HG03469 (cell line): ENCODE measurements at regions not wholly inside any gene's neighbourhood (a gene's known extent, or its start where the extent isn't known, plus 50 kb on each side); places are given as distances from the start of the nearest gene placed in this dataset.

Experiments
- ATAC-seq: cut with Tn5 transposase; IDR thresholded peaks from one replicate; pipeline ENCODE4 v1.9.1; 2021; ENCODE audit warnings: mild to moderate bottlenecking, moderate library complexity, moderate number of reproducible peaks; ENCODE audit not compliant: unreplicated experiment

DNA sequence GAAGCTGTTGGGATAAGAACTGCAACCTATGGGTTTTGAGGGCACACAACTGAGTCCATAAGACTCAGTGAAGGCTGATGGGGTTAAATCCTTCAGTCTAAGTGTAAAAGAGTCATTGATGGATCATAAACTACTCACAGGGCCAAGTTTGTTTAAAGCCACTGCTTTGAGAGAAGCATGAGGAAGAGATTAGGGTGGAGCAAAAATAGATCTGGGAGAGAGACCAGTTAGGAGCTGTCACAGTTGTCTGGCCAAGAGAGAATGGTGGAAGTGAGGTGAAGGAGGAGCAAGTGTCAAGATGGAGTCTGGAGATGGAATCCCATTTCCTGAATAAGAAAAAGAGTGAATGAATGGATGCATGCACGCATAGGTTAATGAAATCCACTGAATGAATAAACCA lies 379.1 kb upstream of the CDH11 start:
- ATAC-seq, result no peak

DNA sequence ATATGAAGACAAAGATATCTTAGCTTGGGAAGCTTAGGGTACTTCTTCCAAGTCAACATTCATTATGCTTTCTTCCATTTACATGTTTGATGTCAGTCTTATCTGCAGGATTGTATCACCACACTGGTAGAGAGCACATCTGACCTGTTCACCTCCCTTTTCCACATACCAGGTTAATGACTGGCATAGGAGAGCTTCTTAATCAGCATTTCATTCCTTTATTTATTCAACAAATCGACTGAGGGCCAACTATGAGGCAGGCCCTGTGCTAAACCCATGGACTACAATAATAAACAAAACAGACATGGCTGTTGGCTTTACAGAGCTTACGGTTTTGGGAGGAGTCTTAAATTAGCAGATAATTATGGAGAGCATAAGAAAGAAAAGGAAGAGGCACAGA lies 378.1 kb upstream of the CDH11 start:
- no peak for ATAC-seq

DNA sequence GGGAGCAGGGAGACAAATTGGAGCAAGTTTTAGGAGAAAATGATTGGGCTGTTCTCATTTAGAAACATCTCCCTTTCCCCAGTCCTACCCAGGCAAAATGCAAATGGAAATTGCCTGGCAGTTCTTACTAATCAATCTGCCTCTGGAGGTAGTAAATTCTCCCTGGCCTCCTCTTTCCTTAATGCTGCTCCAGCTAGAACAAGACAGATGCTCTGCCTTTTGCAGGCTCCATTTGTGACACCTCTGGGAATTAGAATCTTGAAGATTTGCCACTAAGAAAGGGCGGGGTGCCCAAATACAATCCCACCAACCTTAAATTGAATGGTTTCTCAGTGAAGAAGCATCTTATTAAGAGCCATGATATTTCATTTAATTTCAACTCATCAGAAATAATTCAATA lies 377.7 kb upstream of the CDH11 start:
- no peak for ATAC-seq

GRCh38 chr16:65497571-65497970 lies 375.7 kb upstream of the CDH11 start:
- no peak for ATAC-seq

DNA sequence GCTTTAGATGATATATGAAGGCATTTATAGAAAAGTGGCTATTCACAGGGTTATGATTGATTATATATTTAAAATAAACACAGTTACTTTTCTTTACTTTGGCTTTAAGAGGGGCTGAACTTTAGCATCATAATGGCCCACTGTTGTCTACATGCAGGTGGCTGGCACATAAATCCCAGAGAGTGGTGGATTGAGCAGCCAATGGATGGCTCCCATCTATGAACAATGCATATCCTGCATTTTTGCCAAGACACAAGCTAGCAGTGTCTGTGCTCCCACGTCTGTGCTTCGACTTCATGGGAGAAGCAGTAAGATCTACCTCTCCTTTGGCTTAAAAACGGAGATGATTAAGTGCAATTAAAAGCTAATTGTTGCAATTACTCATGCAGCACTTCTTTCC lies 373.2 kb upstream of the CDH11 start:
- no peak for ATAC-seq

DNA sequence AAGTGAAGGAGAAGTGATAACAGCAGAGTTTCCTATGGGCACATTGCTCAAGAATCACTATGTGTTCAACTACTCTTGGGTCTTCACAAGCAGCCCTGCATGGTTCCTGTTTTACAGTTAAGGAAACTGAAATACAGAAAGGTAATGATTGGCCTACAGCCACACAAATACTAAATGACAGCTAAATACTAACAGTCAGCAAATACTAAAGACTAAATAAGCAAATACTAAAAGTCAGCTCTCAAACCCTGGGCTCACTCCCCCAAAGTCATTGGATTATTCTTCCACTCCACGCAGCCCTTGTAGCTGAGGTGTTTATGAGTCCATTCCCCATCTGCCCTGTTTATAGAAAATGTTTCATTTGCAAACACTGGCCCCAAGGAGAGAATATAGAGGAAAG lies 372.7 kb upstream of the CDH11 start:
- ATAC-seq, result no peak

DNA sequence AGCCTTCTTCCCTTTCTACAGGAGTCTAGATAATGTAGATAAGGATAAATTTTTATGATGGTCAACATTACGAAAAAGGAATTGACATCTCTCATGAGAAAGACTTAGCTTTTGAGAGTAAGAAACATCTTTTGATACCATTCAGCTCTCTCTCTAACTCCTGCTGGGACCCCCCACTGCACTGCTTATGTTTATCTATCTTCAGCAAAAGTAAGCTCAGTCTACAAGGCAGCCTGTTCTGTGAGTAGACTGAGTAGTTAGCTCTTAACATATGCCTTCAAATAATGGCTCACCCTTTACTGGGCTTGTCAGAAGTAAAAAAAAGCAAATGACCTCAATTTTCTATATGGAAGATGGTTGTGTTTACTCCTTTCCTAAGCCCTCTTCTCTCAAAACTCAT lies 372.2 kb upstream of the CDH11 start:
- no peak for ATAC-seq

GRCh38 chr16:65490286-65490685 lies 368.4 kb upstream of the CDH11 start:
- no peak for ATAC-seq

DNA sequence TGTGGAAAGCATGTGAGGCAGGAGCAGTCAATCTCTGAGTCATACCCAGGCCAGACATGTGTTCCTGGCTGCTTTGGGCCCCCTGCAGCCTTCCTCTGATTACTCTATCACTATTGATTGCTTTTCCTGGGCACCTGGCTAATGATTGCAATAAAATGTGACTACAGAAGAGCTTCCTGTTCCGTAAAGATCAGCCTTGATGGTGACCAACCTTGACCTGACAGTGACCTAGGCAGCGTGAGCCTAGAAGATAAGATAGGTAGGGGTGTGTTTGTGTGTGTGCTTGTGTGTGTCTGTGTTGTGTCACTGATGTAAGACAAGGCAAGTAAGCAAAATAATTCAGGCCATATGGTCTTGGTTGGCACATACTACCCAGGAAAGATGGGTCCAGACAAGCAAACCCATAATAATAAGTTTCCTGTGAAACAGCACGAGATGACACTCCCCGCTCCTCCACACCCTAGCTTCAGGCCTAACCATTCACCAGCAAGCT lies 367.7 kb upstream of the CDH11 start:
- no peak for ATAC-seq

- no peak for ATAC-seq
Observed at GRCh38 chr16:65487231-65487630, 365.4 kb upstream of the CDH11 start.

DNA sequence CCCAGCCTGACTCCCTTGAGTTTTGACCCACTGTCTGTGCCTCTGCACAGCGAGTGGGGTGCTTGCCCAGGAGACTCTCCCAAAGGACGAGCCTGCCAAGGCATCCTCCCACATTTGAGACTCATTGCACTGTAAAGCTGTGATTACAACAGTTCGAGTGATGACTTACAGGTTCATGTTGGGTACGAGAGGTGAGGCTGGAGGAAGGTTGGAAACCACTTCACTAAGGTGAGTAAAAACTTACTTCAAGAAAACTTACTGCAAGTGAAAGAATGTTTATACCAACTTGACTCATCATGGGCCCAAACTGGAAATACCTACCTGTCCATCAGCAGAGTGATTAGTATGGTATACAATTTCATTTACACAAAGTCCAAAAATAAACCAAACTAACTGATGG lies 360.1 kb upstream of the CDH11 start:
- ATAC-seq, result no peak

- no peak for ATAC-seq
Observed at GRCh38 chr16:65480281-65481091, 358.6 kb upstream of the CDH11 start.

DNA sequence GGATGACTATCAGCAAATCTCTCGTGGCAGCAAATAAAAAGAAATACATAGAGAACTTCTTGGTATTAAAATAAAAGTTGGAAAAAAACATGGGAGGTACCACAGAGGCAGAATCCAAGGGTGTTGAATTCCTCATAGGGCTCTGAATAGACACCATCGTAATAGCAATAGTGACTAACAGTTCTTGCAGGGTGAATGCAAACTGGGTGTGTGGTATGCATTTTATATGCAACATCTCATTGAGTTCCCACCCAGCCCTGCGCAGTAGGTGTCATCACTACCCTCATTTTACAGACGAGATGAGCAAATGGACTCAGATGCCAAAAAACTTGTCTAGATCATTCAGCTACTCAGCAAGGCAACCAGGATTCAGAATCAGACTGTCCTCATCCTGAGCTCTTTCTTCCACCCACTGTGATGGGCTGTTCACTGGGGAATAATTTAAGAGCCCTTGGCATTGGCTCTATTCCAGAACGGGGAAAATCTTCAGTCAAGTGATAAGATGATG lies 354.6 kb upstream of the CDH11 start:
- no peak for ATAC-seq

DNA sequence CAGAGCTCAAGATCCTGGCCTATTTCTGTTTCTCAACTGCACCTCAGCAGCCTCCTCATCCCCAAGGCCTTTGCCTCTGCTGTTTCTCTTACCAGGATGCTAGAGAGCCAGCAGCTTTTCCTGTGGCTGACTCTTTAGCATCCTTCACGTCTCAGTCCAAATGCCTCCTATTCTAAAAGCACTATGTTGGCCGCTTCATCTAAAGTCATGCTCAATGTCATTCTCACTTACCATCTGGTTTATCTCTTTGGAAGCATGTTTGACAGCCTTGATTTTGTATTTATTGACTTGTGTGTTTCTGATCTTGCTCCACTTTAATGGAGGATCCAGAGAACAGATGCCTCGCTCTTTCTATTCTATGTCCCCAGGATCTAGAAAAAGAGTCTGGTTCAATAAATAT lies 351.8 kb upstream of the CDH11 start:
- ATAC-seq, result no peak

- ATAC-seq, result no peak
Observed at GRCh38 chr16:65469116-65469515, 347.3 kb upstream of the CDH11 start.

DNA sequence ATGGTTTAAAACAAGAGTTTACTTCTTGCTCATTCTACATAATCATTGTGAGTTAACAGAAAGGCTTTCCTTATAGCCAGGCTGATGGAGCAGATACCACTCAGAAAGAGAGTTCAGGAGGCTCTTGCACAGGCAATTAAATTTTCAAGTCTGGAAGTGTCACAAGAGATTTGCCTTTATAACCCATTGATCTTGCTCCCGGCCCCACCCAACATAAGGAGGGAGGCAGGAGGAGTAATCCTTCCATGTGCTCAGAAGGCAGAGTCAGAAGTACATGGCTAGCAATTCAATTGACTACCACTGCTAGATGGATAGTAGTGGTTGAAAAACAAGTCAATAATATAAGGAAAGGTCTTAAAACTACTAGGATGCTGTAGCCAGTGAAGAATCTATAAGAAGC lies 346.3 kb upstream of the CDH11 start:
- ATAC-seq, result no peak

GRCh38 chr16:65463652-65464260 lies 341.9 kb upstream of the CDH11 start:
- no peak for ATAC-seq

GRCh38 chr16:65457084-65457483 lies 335.2 kb upstream of the CDH11 start:
- no peak for ATAC-seq

DNA sequence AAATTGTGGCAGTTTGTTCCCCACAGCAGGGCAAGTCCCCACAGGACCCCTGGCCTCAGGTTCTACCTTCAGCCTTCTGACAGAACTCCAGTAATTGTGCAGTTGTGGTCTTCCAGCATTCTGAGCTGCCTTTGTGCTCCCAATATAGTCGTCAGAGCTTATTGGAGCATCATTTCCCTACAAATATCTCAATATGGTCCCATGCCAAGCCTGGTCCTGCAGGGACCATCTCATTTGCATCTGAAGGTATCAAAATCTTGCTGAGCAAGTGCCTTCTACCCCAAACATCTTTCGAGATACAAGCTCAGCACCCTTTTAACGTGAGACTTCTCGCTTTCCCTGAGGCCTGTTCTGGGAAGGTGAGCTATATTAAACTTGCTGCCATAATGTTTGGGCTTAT lies 333.9 kb upstream of the CDH11 start:
- ATAC-seq, result no peak

- no peak for ATAC-seq
Observed at GRCh38 chr16:65453646-65454045, 331.8 kb upstream of the CDH11 start.

- ATAC-seq, result no peak
Observed at GRCh38 chr16:65449526-65449925, 327.7 kb upstream of the CDH11 start.

- no peak for ATAC-seq
Observed at GRCh38 chr16:65446427-65446826, 324.6 kb upstream of the CDH11 start.
